ENCODE measurements at regions not wholly inside any gene's neighbourhood (a gene's known extent, or its start where the extent isn't known, plus 50 kb on each side); places are given as distances from the start of the nearest gene placed in this dataset.

- DNase-seq (ENCODE audit: extremely low spot score), result no peak
- ChIA-PET CTCF (no interaction called here), POLR2A (no interaction called here)
- no peak for TF ChIP-seq TARDBP (IDR thresholded peaks at IDR 0.05)
- TF ChIP-seq FOXM1 (IDR thresholded peaks at IDR 0.05; ENCODE audit: borderline replicate concordance), result no peak
- no peak for TF ChIP-seq BHLHE40 (IDR thresholded peaks at IDR 0.05; ENCODE audit: borderline replicate concordance)
- no peak for TF ChIP-seq LEF1 (IDR thresholded peaks at IDR 0.05; ENCODE audit: borderline replicate concordance)
Measured at GRCh38 chr4:123701131-123701575, 304.6 kb downstream of the SPRY1 start.

GRCh38 chr4:123705419-123705818 lies 308.8 kb downstream of the SPRY1 start:
- POLR2A ChIA-PET, result no interaction called here
- CTCF ChIA-PET, result no interaction called here
- TF ChIP-seq SP1 (IDR thresholded peaks at IDR 0.05), result no peak
- TF ChIP-seq BHLHE40 (IDR thresholded peaks at IDR 0.05; ENCODE audit: borderline replicate concordance), result no peak
- no peak for TF ChIP-seq SUZ12 (IDR thresholded peaks at IDR 0.05)
- TF ChIP-seq CTBP1 (IDR thresholded peaks at IDR 0.05; ENCODE audit: borderline replicate concordance), result no peak
- no peak for TF ChIP-seq ZNF384 (IDR thresholded peaks at IDR 0.05)
- no peak for DNase-seq (ENCODE audit: extremely low spot score)

GRCh38 chr4:123706973-123707372 lies 310.4 kb downstream of the SPRY1 start:
- TF ChIP-seq FOXK2 (IDR thresholded peaks at IDR 0.05), result no peak
- no peak for TF ChIP-seq SUZ12 (IDR thresholded peaks at IDR 0.05)
- ChIA-PET CTCF (no interaction called here), POLR2A (no interaction called here)
- no peak for DNase-seq (ENCODE audit: extremely low spot score)

- ChIA-PET CTCF (no interaction called here), POLR2A (no interaction called here)
- TF ChIP-seq SUZ12 (IDR thresholded peaks at IDR 0.05), result no peak
- TF ChIP-seq ELF4 (IDR thresholded peaks at IDR 0.05), result no peak
- TF ChIP-seq BHLHE40 (IDR thresholded peaks at IDR 0.05; ENCODE audit: borderline replicate concordance), result no peak
- no peak for TF ChIP-seq L3MBTL2 (conservative IDR thresholded peaks at IDR 0.05)
- no peak for TF ChIP-seq PKNOX1 (IDR thresholded peaks at IDR 0.05)
- TF ChIP-seq CTBP1 (IDR thresholded peaks at IDR 0.05; ENCODE audit: borderline replicate concordance), result no peak
- TF ChIP-seq LEF1 (IDR thresholded peaks at IDR 0.05; ENCODE audit: borderline replicate concordance), result no peak
- no peak for TF ChIP-seq NFRKB (IDR thresholded peaks at IDR 0.05)
- no peak for TF ChIP-seq ZNF384 (IDR thresholded peaks at IDR 0.05)
- TF ChIP-seq ARNT (IDR thresholded peaks at IDR 0.05), result no peak
- TF ChIP-seq FOXA1 (IDR thresholded peaks at IDR 0.05), result no peak
- no peak for TF ChIP-seq TARDBP (IDR thresholded peaks at IDR 0.05)
- TF ChIP-seq SP1 (IDR thresholded peaks at IDR 0.05), result no peak
- no peak for TF ChIP-seq FOXM1 (IDR thresholded peaks at IDR 0.05; ENCODE audit: borderline replicate concordance)
- TF ChIP-seq HDGF (IDR thresholded peaks at IDR 0.05; ENCODE audit: borderline replicate concordance), result no peak
- no peak for TF ChIP-seq FOXK2 (IDR thresholded peaks at IDR 0.05)
- DNase-seq (ENCODE audit: extremely low spot score), result no peak
Measured at GRCh38 chr4:123708902-123709301, 312.3 kb downstream of the SPRY1 start.

- CTCF ChIA-PET, result no interaction called here
- POLR2A ChIA-PET, result no interaction called here
- no peak for TF ChIP-seq ELF4 (IDR thresholded peaks at IDR 0.05)
- no peak for TF ChIP-seq BHLHE40 (IDR thresholded peaks at IDR 0.05; ENCODE audit: borderline replicate concordance)
- no peak for TF ChIP-seq CTBP1 (IDR thresholded peaks at IDR 0.05; ENCODE audit: borderline replicate concordance)
- no peak for TF ChIP-seq PKNOX1 (IDR thresholded peaks at IDR 0.05)
- TF ChIP-seq FOXA1 (IDR thresholded peaks at IDR 0.05), result no peak
- TF ChIP-seq FOXM1 (IDR thresholded peaks at IDR 0.05; ENCODE audit: borderline replicate concordance), result no peak
- no peak for TF ChIP-seq FOXK2 (IDR thresholded peaks at IDR 0.05)
- TF ChIP-seq ARNT (IDR thresholded peaks at IDR 0.05), result no peak
- TF ChIP-seq NFRKB (IDR thresholded peaks at IDR 0.05), result no peak
- no peak for TF ChIP-seq L3MBTL2 (conservative IDR thresholded peaks at IDR 0.05)
- TF ChIP-seq TARDBP (IDR thresholded peaks at IDR 0.05), result no peak
- TF ChIP-seq HDGF (IDR thresholded peaks at IDR 0.05; ENCODE audit: borderline replicate concordance), result no peak
- no peak for DNase-seq (ENCODE audit: extremely low spot score)
Measured at GRCh38 chr4:123709336-123709735, 312.7 kb downstream of the SPRY1 start.

- TF ChIP-seq TARDBP (IDR thresholded peaks at IDR 0.05) (no peak), FOXK2 (IDR thresholded peaks at IDR 0.05) (no peak), FOXA1 (IDR thresholded peaks at IDR 0.05) (no peak), NFRKB (IDR thresholded peaks at IDR 0.05) (no peak), L3MBTL2 (conservative IDR thresholded peaks at IDR 0.05) (no peak), BHLHE40 (IDR thresholded peaks at IDR 0.05; ENCODE audit: borderline replicate concordance) (no peak), LEF1 (IDR thresholded peaks at IDR 0.05; ENCODE audit: borderline replicate concordance) (no peak), PKNOX1 (IDR thresholded peaks at IDR 0.05) (no peak), SUZ12 (IDR thresholded peaks at IDR 0.05) (no peak), ELF4 (IDR thresholded peaks at IDR 0.05) (no peak), HDGF (IDR thresholded peaks at IDR 0.05; ENCODE audit: borderline replicate concordance) (no peak), ZNF384 (IDR thresholded peaks at IDR 0.05) (no peak)
- POLR2A ChIA-PET, result no interaction called here
Measured at GRCh38 chr4:123731035-123731434, 334.4 kb downstream of the SPRY1 start.

GRCh38 chr4:123737156-123737555 lies 340.6 kb downstream of the SPRY1 start:
- ChIA-PET CTCF (no interaction called here), POLR2A (no interaction called here)
- TF ChIP-seq L3MBTL2 (conservative IDR thresholded peaks at IDR 0.05) (no peak), NFRKB (IDR thresholded peaks at IDR 0.05) (no peak), ARNT (IDR thresholded peaks at IDR 0.05) (no peak), ZNF384 (IDR thresholded peaks at IDR 0.05) (no peak), SUZ12 (IDR thresholded peaks at IDR 0.05) (no peak), FOXK2 (IDR thresholded peaks at IDR 0.05) (no peak), LEF1 (IDR thresholded peaks at IDR 0.05; ENCODE audit: borderline replicate concordance) (no peak), BHLHE40 (IDR thresholded peaks at IDR 0.05; ENCODE audit: borderline replicate concordance) (no peak), FOXA1 (IDR thresholded peaks at IDR 0.05) (no peak), TARDBP (IDR thresholded peaks at IDR 0.05) (no peak), ELF4 (IDR thresholded peaks at IDR 0.05) (no peak), PKNOX1 (IDR thresholded peaks at IDR 0.05) (no peak), CTBP1 (IDR thresholded peaks at IDR 0.05; ENCODE audit: borderline replicate concordance) (no peak), HDGF (IDR thresholded peaks at IDR 0.05; ENCODE audit: borderline replicate concordance) (no peak), SP1 (IDR thresholded peaks at IDR 0.05) (no peak), FOXM1 (IDR thresholded peaks at IDR 0.05; ENCODE audit: borderline replicate concordance) (no peak)
- DNase-seq (ENCODE audit: extremely low spot score), result no peak

More at GRCh38 chr4:123731035-123731434, 334.4 kb downstream of the SPRY1 start:
- CTCF ChIA-PET, result no interaction called here
- DNase-seq (ENCODE audit: extremely low spot score), result no peak
